ENCODE measurements at regions not wholly inside any gene's neighbourhood (a gene's known extent, or its start where the extent isn't known, plus 50 kb on each side); places are given as distances from the start of the nearest gene placed in this dataset.

- DNase-seq (ENCODE audit: low read depth, low spot score) (no peak), FAIRE-seq (no peak)
- intact Hi-C loops (cut with micrococcal nuclease) (no loop called here), dilution Hi-C loops (cut with MboI; ENCODE audit: extremely low pct_ligation_motif_present, low sequenced_read_pairs) (no loop called here)
- H3K9ac ChIP-seq (replicated peaks; ENCODE audit: extremely low read depth, insufficient read depth, low read length) = no peak overlapping the region
- ChIA-PET POLR2A (no interaction called here), CTCF (no interaction called here)
- no peaks in the 10 kb centered on the region for H3K27me3 ChIP-seq (ENCODE audit: control insufficient read depth in 2 of 2, insufficient read depth in 2 of 2, low read length in 2 of 2)
- no peaks in the 10 kb centered on the region for H3K9me1 ChIP-seq (replicated peaks; ENCODE audit: control insufficient read depth, extremely low read depth, insufficient read depth, low read length)
- no peak overlapping the region for H3K27ac ChIP-seq (ENCODE audit: insufficient read depth, low read depth, low read length)
- no TSS peak for BruUV-seq (replicated peaks)
- no peaks in the 10 kb centered on the region for H3K9me3 ChIP-seq (replicated peaks; ENCODE audit: control insufficient read depth, insufficient read depth, low read length)
- H3K4me3 ChIP-seq (replicated peaks in 1 of 3; ENCODE audit: insufficient read depth in 1 of 3, low read depth in 1 of 3, low read length in 3 of 3) = no peak overlapping the region
- no peaks in the 10 kb centered on the region for H3K4me1 ChIP-seq (ENCODE audit: control insufficient read depth, extremely low read depth, insufficient read depth, low read length)
- H3K36me3 ChIP-seq (ENCODE audit: control insufficient read depth in 2 of 2, extremely low read depth in 1 of 2, insufficient read depth in 2 of 2, low read length in 2 of 2) = no peaks in the 10 kb centered on the region
- TF ChIP-seq GATA2 (IDR thresholded peaks at IDR 0.05; ENCODE audit: insufficient read depth, insufficient read length, low read depth, low read length) (no peak), POLR2AphosphoS5 (IDR thresholded peaks at IDR 0.05; ENCODE audit: insufficient read depth, low read depth, low read length) (no peak), MYC (IDR thresholded peaks at IDR 0.05; ENCODE audit: low read depth, low read length) (no peak), FOS (IDR thresholded peaks at IDR 0.05; ENCODE audit: borderline replicate concordance, insufficient read depth, low read length) (no peak), POLR2A (IDR thresholded peaks at IDR 0.05; ENCODE audit: low read depth, low read length) (no peak), JUN (IDR thresholded peaks at IDR 0.05; ENCODE audit: borderline replicate concordance, insufficient read depth, insufficient read length, low read depth) (no peak), MAX (IDR thresholded peaks at IDR 0.05; ENCODE audit: insufficient read depth, insufficient read length) (no peak), EZH2 (IDR thresholded peaks at IDR 0.05; ENCODE audit: borderline replicate concordance, low read depth, low read length, severe bottlenecking) (no peak)
- TF ChIP-seq, protein P1, sequence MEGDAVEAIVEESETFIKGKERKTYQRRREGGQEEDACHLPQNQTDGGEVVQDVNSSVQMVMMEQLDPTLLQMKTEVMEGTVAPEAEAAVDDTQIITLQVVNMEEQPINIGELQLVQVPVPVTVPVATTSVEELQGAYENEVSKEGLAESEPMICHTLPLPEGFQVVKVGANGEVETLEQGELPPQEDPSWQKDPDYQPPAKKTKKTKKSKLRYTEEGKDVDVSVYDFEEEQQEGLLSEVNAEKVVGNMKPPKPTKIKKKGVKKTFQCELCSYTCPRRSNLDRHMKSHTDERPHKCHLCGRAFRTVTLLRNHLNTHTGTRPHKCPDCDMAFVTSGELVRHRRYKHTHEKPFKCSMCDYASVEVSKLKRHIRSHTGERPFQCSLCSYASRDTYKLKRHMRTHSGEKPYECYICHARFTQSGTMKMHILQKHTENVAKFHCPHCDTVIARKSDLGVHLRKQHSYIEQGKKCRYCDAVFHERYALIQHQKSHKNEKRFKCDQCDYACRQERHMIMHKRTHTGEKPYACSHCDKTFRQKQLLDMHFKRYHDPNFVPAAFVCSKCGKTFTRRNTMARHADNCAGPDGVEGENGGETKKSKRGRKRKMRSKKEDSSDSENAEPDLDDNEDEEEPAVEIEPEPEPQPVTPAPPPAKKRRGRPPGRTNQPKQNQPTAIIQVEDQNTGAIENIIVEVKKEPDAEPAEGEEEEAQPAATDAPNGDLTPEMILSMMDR (IDR thresholded peaks at IDR 0.05; ENCODE audit: extremely low read depth in 1 of 2, insufficient read depth in 1 of 2, low read depth in 1 of 2, low read length in 2 of 2) = no peak
- H3K4me2 ChIP-seq (ENCODE audit: insufficient read depth, low read length) = no peak overlapping the region
- H4K20me1 ChIP-seq (replicated peaks; ENCODE audit: control insufficient read depth, extremely low read depth, insufficient read depth, low read length) = no peaks in the 10 kb centered on the region
- H3K79me2 ChIP-seq (ENCODE audit: control insufficient read depth, insufficient read depth, low read length) = no peaks in the 10 kb centered on the region
- no peak overlapping the region for H2AFZ ChIP-seq (ENCODE audit: low read depth, low read length)
Measured at GRCh38 chr9:11135851-11136250, 523.0 kb upstream of the PTPRD start.
